Karpas-422 (cell line): ENCODE measurements at regions not wholly inside any gene's neighbourhood (a gene's known extent, or its start where the extent isn't known, plus 50 kb on each side); places are given as distances from the start of the nearest gene placed in this dataset.

Experiments
- DNase-seq: peaks from one replicate; pipeline ENCODE4 v3.0.0-alpha.2; 2015
- H2AFZ ChIP-seq: fragments of 200-600 bp; sonication (generic); 2 replicates; pipeline ENCODE4 v1.6.1; 2014; ENCODE audit warnings: antibody characterized with exemption, low read length, mixed read lengths
- H3K27ac ChIP-seq: fragments of 200-600 bp; sonication (generic); 2 replicates; pipeline ENCODE4 v1.5.1; 2014; ENCODE audit warnings: mild to moderate bottlenecking, low read length, moderate library complexity
- H3K27me3 ChIP-seq: fragments of 200-600 bp; sonication (generic); 2 replicates; pipeline ENCODE4 v1.6.1; 2014; ENCODE audit warnings: low read length, mixed read lengths
- H3K36me3 ChIP-seq: fragments of 200-600 bp; sonication (generic); 2 replicates; pipeline ENCODE4 v1.6.1; 2014; ENCODE audit warnings: low read length, mixed read lengths; ENCODE audit not compliant: insufficient read depth
- H3K4me1 ChIP-seq: fragments of 200-600 bp; sonication (generic); 2 replicates; pipeline ENCODE4 v1.6.1; 2014; ENCODE audit warnings: mild to moderate bottlenecking, low read length, mixed read lengths
- H3K4me2 ChIP-seq: fragments of 200-600 bp; sonication (generic); 2 replicates; pipeline ENCODE4 v1.6.1; 2014; ENCODE audit warnings: low read length, low read depth, mild to moderate bottlenecking; ENCODE audit not compliant: poor library complexity, severe bottlenecking
- H3K4me3 ChIP-seq: fragments of 200-600 bp; sonication (generic); 2 replicates; pipeline ENCODE4 v1.5.1; 2014; ENCODE audit warnings: mild to moderate bottlenecking, antibody characterized with exemption, low read length, mixed read lengths
- H3K79me2 ChIP-seq: fragments of 200-600 bp; sonication (generic); 2 replicates; pipeline ENCODE4 v1.6.1; 2014; ENCODE audit warnings: mild to moderate bottlenecking, low read length, mixed read lengths
- H3K9ac ChIP-seq: fragments of 200-600 bp; sonication (generic); 2 replicates; pipeline ENCODE4 v1.6.0; 2014; ENCODE audit warnings: low read length
- H3K9me2 ChIP-seq: fragments of 200-600 bp; sonication (generic), shearing (Covaris generic); replicated peaks from 2 replicates; pipeline ENCODE4 v1.6.0; 2014; ENCODE audit warnings: mild to moderate bottlenecking, low read length, moderate library complexity; ENCODE audit not compliant: insufficient read depth
- H3K9me3 ChIP-seq: fragments of 300-700, 200-600 bp; sonication (generic); 2 replicates; pipeline ENCODE4 v1.6.1; 2014; ENCODE audit warnings: low read length, mixed read lengths
- H4K20me1 ChIP-seq: fragments of 200-600 bp; sonication (generic); 2 replicates; pipeline ENCODE4 v1.6.1; 2014; ENCODE audit warnings: mild to moderate bottlenecking, antibody characterized with exemption, low read length, low read depth; ENCODE audit not compliant: insufficient read depth

DNA sequence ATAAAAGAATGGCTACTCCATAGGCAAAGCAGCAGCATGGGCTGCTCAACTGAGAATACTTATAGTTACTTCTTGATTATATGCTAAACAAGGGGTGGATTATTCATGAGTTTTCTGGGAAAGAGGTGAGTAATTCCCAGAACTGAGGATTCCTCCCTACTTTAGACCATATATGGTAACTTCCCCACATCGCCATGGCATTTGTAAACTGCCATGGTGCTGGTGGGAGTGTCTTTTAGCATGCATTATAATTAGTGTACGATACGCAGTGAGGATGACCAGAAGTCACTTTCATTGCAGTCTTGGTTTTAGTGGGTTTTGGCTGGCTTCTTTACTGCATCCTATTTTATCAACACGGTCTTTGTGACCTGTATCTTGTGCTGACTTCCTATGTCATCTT, 141.5 kb downstream of the MAGEB17 start:
- Histone ChIP-seq H3K9ac (no peak overlapping the region), H3K9me2 (no peaks in the 10 kb centered on the region), H3K4me1 (no peaks in the 10 kb centered on the region), H3K4me2 (no peak overlapping the region), H3K27me3 (no peaks in the 10 kb centered on the region), H3K9me3 (no peaks in the 10 kb centered on the region), H2AFZ (no peak overlapping the region), H3K79me2 (no peaks in the 10 kb centered on the region), H3K36me3 (no peaks in the 10 kb centered on the region), H3K4me3 (no peak overlapping the region), H3K27ac (no peak overlapping the region), H4K20me1 (no peaks in the 10 kb centered on the region)
- DNase-seq, result no peak

DNA sequence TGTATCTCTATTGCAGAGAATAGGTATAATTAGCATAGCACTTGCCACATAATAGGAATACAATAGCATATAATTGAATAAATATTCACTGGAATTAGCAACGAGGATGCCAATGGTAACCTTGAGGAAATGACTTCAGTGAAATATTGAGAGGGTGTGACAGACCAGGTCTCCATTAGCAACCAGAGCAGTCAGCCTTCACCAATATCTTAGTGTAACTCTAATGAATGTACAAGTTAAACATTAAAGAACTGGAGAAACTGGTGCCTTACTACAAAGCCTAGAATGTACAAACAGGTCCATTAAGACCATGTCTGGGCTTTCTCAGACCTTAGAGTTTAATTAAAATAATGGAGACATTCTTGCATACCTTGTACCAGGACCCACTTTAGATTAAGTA, 143.0 kb downstream of the MAGEB17 start:
- no peaks in the 10 kb centered on the region for H3K9me2 ChIP-seq
- H3K4me2 ChIP-seq, result no peak overlapping the region
- no peaks in the 10 kb centered on the region for H3K36me3 ChIP-seq
- no peak overlapping the region for H3K4me3 ChIP-seq
- DNase-seq, result no peak
- no peaks in the 10 kb centered on the region for H3K4me1 ChIP-seq
- no peaks in the 10 kb centered on the region for H3K27me3 ChIP-seq
- no peaks in the 10 kb centered on the region for H3K79me2 ChIP-seq
- H3K27ac ChIP-seq, result no peak overlapping the region
- no peak overlapping the region for H3K9ac ChIP-seq
- H3K9me3 ChIP-seq, result no peaks in the 10 kb centered on the region
- no peak overlapping the region for H2AFZ ChIP-seq
- no peaks in the 10 kb centered on the region for H4K20me1 ChIP-seq

DNA sequence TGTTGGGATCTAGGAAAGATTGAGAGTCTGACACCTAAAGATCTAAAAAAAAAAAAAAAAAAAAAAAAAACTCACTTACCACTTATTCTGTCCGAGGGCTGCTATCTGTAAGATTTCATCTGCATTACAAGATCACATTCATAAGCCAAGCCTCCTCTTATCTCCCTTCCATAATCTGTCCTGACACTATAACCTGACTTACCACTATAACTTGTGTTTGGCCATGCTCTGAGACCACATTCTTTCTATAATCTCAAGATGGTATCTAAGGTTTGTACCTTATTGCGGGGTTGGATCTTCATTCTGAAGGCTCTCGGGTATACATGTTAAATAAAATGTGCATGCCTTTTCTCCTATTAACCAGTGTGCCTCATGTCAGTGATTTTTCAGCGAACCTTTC, 144.4 kb downstream of the MAGEB17 start:
- Histone ChIP-seq H4K20me1 (no peaks in the 10 kb centered on the region), H3K9me2 (no peaks in the 10 kb centered on the region), H3K4me2 (no peak overlapping the region), H2AFZ (no peak overlapping the region), H3K79me2 (no peaks in the 10 kb centered on the region), H3K27me3 (no peaks in the 10 kb centered on the region), H3K36me3 (no peaks in the 10 kb centered on the region), H3K4me1 (no peaks in the 10 kb centered on the region), H3K27ac (no peak overlapping the region), H3K4me3 (no peak overlapping the region), H3K9ac (no peak overlapping the region), H3K9me3 (no peaks in the 10 kb centered on the region)
- DNase-seq, result no peak

DNA sequence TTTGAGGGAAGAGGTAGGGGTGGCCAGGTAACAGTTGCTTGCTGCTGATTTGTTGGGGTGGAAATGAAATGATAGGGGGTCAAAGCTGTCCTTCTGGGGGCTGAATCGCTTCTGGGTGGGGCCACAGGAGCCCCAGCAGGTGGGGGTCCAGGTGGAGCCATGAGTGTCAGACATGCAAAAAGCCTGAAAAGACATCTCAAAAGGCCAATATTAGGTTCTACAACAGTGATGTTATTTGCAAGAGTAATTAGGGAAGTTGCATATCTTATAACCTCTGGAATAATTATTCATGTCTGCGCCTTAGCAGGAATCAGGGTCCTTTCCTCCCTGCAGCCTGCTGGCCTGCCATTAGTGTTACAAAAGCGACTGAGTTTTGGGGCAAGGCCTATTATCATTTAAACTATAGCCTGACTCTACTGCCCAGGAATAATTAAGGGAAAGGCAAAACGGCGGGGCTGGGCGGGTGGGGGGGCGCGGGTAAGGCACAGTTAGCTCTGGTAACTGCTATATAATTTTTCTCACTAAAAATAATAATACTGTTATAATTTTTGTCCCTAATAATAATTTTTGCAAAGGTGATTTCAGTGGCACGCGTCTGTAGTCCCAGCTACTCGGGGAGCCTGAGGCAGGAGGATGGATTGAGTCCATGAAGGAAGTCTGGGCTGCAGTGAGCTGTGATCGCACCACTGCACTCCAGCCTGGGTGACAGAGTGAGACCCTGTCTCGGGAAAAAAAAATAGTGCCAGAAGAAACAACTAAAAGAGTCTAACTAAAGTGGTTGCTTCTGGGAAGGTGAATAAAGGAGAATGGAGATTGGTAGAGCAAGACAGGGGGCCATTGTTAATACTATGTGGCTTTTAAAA, 145.7 kb downstream of the MAGEB17 start:
- no peak overlapping the region for H3K4me2 ChIP-seq
- H3K79me2 ChIP-seq, result no peaks in the 10 kb centered on the region
- H3K9me2 ChIP-seq, result no peaks in the 10 kb centered on the region
- H3K9me3 ChIP-seq, result no peaks in the 10 kb centered on the region
- no peaks in the 10 kb centered on the region for H4K20me1 ChIP-seq
- H3K9ac ChIP-seq, result no peak overlapping the region
- no peak overlapping the region for H2AFZ ChIP-seq
- H3K4me3 ChIP-seq, result no peak overlapping the region
- no peaks in the 10 kb centered on the region for H3K4me1 ChIP-seq
- H3K27ac ChIP-seq, result no peak overlapping the region
- DNase-seq, result no peak
- no peaks in the 10 kb centered on the region for H3K27me3 ChIP-seq
- no peaks in the 10 kb centered on the region for H3K36me3 ChIP-seq

DNA sequence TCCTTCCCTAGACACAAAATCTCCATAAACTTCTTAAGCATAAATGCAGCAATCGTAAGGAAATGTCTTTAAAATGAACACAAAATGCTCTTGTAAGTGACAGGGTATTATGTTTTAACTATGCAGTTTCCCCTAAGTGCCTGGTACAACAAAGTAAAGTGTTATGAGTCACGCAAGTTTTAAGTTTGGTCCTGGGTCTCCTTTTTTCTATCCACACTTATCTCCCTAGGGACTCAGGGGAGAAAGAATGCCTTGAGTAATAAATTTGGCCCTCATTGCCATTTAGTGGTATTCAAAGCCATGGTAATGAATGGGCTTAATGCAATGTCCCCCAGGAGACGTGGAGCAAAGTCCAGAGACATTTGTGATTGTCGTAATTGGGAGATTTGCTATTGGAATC, 149.1 kb downstream of the MAGEB17 start:
- no peaks in the 10 kb centered on the region for H3K36me3 ChIP-seq
- H3K9ac ChIP-seq, result no peak overlapping the region
- H3K79me2 ChIP-seq, result no peaks in the 10 kb centered on the region
- H3K27me3 ChIP-seq, result no peaks in the 10 kb centered on the region
- no peaks in the 10 kb centered on the region for H4K20me1 ChIP-seq
- no peak for DNase-seq
- H3K9me2 ChIP-seq, result no peaks in the 10 kb centered on the region
- H3K27ac ChIP-seq, result no peak overlapping the region
- no peaks in the 10 kb centered on the region for H3K9me3 ChIP-seq
- H3K4me1 ChIP-seq, result no peaks in the 10 kb centered on the region
- H3K4me2 ChIP-seq, result no peak overlapping the region
- no peak overlapping the region for H3K4me3 ChIP-seq
- no peak overlapping the region for H2AFZ ChIP-seq

DNA sequence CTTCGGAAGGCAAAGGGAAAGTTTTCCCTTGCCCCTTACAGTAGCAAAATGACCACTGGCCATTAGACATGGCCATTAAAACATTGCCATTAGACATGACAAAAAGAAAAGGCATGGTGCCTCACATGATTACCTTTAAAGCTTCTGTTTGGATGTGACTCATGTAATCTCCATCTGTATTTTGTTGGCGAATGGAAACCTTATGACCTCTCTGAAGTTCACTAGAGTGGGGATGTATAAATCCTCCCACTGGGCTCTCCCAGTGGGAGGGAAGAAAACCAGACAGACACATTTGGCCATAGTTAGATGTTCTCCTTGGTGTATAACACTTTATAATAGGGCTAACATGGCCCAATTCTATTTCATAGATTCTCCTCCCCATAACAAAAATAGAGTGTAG, 152.6 kb downstream of the MAGEB17 start:
- Histone ChIP-seq H3K27ac (no peak overlapping the region), H3K4me2 (no peak overlapping the region), H4K20me1 (no peaks in the 10 kb centered on the region), H3K4me1 (no peaks in the 10 kb centered on the region), H3K36me3 (no peaks in the 10 kb centered on the region), H3K9me2 (no peaks in the 10 kb centered on the region), H3K9ac (no peak overlapping the region), H3K27me3 (no peaks in the 10 kb centered on the region), H3K9me3 (no peaks in the 10 kb centered on the region), H2AFZ (no peak overlapping the region), H3K4me3 (no peak overlapping the region), H3K79me2 (no peaks in the 10 kb centered on the region)
- no peak for DNase-seq

DNA sequence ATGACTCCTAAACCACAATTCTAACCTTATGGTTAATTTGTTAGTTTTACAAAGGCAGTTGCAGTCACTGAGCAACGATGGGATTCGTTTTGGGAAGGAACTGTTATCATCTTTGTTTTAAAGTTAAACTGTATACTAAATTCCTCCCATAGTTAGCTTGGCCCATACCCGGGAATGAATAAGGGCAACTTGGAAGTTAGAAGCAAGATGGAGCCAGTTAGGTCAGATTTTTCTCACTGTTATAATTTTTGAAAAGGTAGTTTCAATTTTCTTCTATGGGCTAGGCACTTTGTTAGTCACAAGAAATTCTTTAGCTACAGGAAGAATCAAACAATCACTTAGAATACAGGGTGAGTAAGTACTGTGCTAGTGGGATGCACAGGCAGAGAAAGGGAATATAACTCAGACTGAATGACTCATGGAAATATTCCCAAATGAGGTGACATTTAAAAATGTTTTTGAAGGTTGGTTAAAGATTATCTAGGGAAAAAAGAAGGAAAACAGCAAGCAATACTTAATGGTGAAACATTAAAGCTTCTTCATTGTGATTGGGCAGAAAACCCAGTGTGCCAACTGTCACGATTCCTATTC, 153.6 kb downstream of the MAGEB17 start:
- no peaks in the 10 kb centered on the region for H3K36me3 ChIP-seq
- H3K27me3 ChIP-seq, result no peaks in the 10 kb centered on the region
- H3K4me3 ChIP-seq, result no peak overlapping the region
- no peak overlapping the region for H3K4me2 ChIP-seq
- no peaks in the 10 kb centered on the region for H4K20me1 ChIP-seq
- no peak overlapping the region for H3K9ac ChIP-seq
- DNase-seq, result no peak
- no peak overlapping the region for H3K27ac ChIP-seq
- H3K79me2 ChIP-seq, result no peaks in the 10 kb centered on the region
- H3K9me2 ChIP-seq, result no peaks in the 10 kb centered on the region
- no peaks in the 10 kb centered on the region for H3K4me1 ChIP-seq
- H2AFZ ChIP-seq, result no peak overlapping the region
- no peaks in the 10 kb centered on the region for H3K9me3 ChIP-seq

DNA sequence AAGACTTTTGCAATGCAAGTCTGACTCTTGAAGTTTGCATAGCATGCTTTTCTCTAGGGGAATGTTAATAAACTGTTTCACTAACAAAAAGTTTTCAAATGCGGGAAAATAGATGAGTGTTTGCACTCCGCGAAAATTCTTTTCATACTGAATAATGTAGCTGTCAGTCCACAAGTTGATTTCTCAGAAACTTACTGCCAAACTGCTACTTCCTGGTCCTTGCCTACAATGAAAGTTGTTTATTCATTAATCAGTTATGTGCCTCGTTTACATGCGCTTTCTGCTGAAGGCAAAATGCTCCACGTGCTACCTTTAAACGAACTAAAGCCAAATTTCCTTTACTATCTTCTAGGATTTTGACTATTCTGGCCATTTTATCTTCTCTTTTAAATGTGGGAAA, 166.2 kb downstream of the MAGEB17 start:
- Histone ChIP-seq H3K27me3 (no peaks in the 10 kb centered on the region), H3K9me2 (no peaks in the 10 kb centered on the region), H4K20me1 (no peaks in the 10 kb centered on the region), H3K4me3 (no peak overlapping the region), H3K36me3 (no peaks in the 10 kb centered on the region), H3K79me2 (no peaks in the 10 kb centered on the region), H3K27ac (no peak overlapping the region), H3K4me2 (no peak overlapping the region), H3K9me3 (no peaks in the 10 kb centered on the region), H3K9ac (no peak overlapping the region), H3K4me1 (no peaks in the 10 kb centered on the region), H2AFZ (no peak overlapping the region)
- no peak for DNase-seq
